BLaER1 treated with 17β-estradiol and CSF1 and Interleukin-3, amounts not matched to agents 10 nM and 100 nM (cell line): ENCODE measurements at regions not wholly inside any gene's neighbourhood (a gene's known extent, or its start where the extent isn't known, plus 50 kb on each side); places are given as distances from the start of the nearest gene placed in this dataset.

ENCODE experiments used
- H3K27ac ChIP-seq, 11 experiments: shearing (Covaris generic); formaldehyde crosslinking; 2 replicates each; pipeline ENCODE4 v1.8.1; 2022
- H3K27me3 ChIP-seq, 11 experiments: shearing (Covaris generic); formaldehyde crosslinking; 2 replicates each; pipeline ENCODE4 v1.8.1; 2022
- H3K36me3 ChIP-seq, 11 experiments: shearing (Covaris generic); formaldehyde crosslinking; 2 replicates each; pipeline ENCODE4 v1.8.1; 2022
- H3K4me1 ChIP-seq, 10 experiments: shearing (Covaris generic); formaldehyde crosslinking; 2 replicates each; pipeline ENCODE4 v1.8.1; 2022
- H3K4me2 ChIP-seq, 11 experiments: shearing (Covaris generic); formaldehyde crosslinking; 2 replicates each; pipeline ENCODE4 v1.8.1; 2022
- H3K4me3 ChIP-seq, 10 experiments: shearing (Covaris generic); formaldehyde crosslinking; 2 replicates each; pipeline ENCODE4 v1.8.1; 2022
- H3K9ac ChIP-seq, 11 experiments: shearing (Covaris generic); formaldehyde crosslinking; 2 replicates each; pipeline ENCODE4 v1.8.1; 2022
- H3K9me3 ChIP-seq, 11 experiments: shearing (Covaris generic); formaldehyde crosslinking; replicated peaks in 1 of 11; 2 replicates each; pipeline ENCODE4 v1.8.1; 2022
- H4K20me1 ChIP-seq, 11 experiments: shearing (Covaris generic); formaldehyde crosslinking; 2 replicates each; pipeline ENCODE4 v1.8.1; 2022
- Cebpa-rat ChIP-seq, 11 experiments: shearing (Covaris generic); IDR thresholded peaks; 2 replicates each; pipeline ENCODE4 v1.8.1; 2022

DNA sequence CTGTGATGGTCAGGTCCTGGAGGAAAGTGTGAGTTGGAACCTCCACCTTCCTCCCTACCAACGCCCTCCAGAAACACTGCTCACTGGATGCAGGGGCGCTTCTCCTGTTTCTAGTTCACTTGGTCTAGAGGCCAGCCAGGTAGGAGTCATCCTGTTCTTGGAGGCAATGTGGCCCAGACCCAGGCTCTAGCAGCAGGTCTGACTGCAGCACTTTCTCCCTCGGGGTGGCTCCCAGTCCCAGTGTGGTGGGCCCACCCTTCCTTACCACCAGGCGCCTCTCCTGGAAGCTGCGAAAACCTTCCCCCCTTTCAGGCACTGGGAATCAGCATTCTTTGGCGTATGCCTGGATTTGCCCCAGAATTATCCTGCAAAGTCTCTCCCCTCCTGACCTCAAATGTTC, 292.8 kb downstream of the SOX11 start:
- no peaks in the 10 kb centered on the region for H3K36me3 ChIP-seq
- H3K27me3 ChIP-seq, result peaks cover 0 to 12% (median 4%) of the 10 kb centered on the region in 11 experiments; a peak in 6 of 22 replicates
- H4K20me1 ChIP-seq, result no peaks in the 10 kb centered on the region; a peak in 1 of 22 replicates
- no peaks in the 10 kb centered on the region for H3K9me3 ChIP-seq
- H3K4me3 ChIP-seq, result no peak overlapping the region
- TF ChIP-seq Cebpa-rat (IDR thresholded peaks at IDR 0.05), result no peak
- no peak overlapping the region for H3K4me2 ChIP-seq
- H3K9ac ChIP-seq, result no peak overlapping the region
- H3K4me1 ChIP-seq, result peaks cover 0 to 18% (median 8%) of the 10 kb centered on the region in 10 experiments; a peak in 10 of 20 replicates
- no peak overlapping the region for H3K27ac ChIP-seq

DNA sequence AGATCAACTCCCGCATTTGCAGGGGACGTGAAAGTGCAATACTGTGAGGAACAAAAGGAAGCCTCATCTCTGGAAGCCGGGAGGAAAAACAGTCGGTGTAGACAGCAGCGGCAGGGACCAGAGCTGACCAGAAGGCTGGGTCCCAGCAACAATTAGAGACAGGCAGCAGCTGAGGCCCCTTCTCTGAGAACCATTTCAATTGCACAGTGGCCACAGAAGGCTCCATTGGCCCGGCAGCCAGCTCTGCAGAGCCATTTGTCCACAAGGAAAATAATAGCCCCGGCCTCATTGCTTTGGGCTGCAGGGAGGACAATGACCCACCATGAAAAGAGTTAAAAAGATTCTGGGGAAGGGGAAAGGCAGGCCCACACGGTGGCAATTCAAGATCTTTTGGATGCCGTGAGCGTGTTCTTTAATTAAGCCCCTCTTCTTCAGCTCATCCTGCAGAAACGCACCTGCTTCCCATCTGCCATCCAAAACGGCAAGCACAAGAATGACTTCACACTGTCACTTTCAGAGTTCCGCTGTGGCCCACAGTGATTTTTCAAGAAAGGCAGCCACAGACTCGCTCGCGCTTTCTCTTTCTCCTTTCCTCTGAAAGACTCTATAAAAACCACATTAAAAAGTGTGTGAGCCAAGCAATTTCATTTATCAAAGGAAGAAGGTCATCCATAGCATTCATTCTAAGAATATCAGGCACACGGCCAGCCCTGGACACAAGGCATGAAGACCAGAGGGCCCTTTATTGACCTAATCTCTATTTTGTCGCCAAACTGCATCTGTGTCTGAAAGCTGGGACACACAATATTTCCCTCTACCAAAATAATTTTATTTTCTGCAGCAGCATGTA, 293.6 kb downstream of the SOX11 start:
- Histone ChIP-seq H3K4me3 (no peak overlapping the region), H3K9ac (no peak overlapping the region), H3K27me3 (peaks cover 0 to 12% (median 4%) of the 10 kb centered on the region in 11 experiments; a peak in 6 of 22 replicates), H4K20me1 (no peaks in the 10 kb centered on the region; a peak in 1 of 22 replicates), H3K36me3 (no peaks in the 10 kb centered on the region), H3K4me2 (no peak overlapping the region), H3K4me1 (peaks cover 0 to 18% (median 8%) of the 10 kb centered on the region in 10 experiments; a peak in 10 of 20 replicates), H3K27ac (no peak overlapping the region), H3K9me3 (no peaks in the 10 kb centered on the region)
- TF ChIP-seq Cebpa-rat (IDR thresholded peaks at IDR 0.05), result no peak

DNA sequence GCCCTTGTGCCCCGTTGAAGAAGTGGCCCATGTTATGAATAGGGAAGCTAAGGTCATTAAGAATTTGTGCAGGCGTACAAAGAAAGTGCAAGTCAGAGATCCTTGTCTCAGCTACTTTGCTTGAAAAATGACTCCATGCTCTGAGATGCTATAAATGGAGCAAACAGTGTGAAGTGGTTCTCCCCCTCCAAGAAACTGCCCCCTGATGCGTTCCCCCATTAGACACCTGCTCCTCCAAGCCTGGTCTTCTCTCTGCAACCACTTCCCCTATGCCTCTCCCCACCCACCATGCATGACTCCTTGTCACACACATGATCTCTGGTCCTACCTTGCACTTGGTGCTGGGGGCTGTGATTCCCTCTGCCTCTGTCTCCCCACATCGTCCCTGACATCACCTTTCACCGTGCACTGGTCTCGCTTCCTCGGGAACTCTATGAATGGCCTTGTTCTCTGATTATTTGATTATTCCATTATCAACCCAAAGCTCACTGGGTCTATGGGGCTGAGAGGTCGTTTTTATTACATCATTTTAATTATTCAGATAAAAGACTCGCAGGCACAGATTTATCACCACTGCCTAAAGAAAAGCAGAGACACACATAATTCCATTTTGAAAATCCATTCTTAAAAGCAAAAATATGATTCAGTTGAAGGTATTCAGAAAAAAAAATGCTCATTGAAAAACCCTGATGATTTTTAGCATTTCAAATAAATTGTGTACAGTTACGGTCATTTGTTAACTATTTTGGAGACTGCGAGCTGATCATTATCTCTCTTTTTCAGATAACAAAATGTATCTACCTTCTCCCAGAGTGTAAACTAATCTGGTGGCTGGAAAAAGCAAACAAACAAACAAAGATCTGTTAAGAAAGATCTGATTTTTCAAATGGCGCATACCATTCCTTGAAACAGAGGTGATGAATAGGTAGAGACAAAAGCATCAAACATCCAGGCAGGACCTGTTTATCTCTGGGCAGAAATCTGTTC, 294.9 kb downstream of the SOX11 start:
- H3K27me3 ChIP-seq, result 0 out of 22 replicates have a peak, but pooled peaks cover 0 to under 1% (median 0%) of the 10 kb centered on the region in 11 experiments
- no peak overlapping the region for H3K27ac ChIP-seq
- no peaks in the 10 kb centered on the region for H3K36me3 ChIP-seq
- no peak overlapping the region for H3K9ac ChIP-seq
- H3K4me2 ChIP-seq, result peak overlapping the region in 5 of 11 experiments; percentile 4 to 38 (median 26); a peak in 7 of 22 replicates
- no peaks in the 10 kb centered on the region for H3K9me3 ChIP-seq
- H4K20me1 ChIP-seq, result no peaks in the 10 kb centered on the region; a peak in 1 of 22 replicates
- H3K4me3 ChIP-seq, result no peak overlapping the region
- H3K4me1 ChIP-seq, result peaks cover 0 to 8% (median 0%) of the 10 kb centered on the region in 10 experiments; a peak in 6 of 20 replicates
- TF ChIP-seq Cebpa-rat (IDR thresholded peaks at IDR 0.05), result no peak

DNA sequence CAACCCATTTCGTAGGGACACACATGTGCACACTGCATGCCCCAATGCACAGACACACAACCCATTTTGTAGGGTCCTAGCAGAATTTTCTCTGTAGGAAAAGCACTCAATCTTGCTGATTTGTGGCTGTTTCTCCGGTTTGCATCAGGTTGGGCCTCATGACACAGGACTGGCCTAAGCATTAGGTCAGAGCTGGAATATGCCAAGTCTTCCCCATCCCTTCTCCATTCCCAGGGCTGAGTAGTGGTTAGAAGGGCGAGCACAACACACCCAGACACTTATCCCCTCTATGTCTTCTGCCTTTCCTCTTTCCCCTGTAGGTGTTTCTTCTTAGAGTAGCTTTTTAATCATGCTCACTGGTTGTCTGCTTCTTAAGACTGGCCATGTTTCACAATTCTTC, 295.9 kb downstream of the SOX11 start:
- no peaks in the 10 kb centered on the region for H3K36me3 ChIP-seq
- TF ChIP-seq Cebpa-rat (IDR thresholded peaks at IDR 0.05), result no peak
- no peak overlapping the region for H3K9ac ChIP-seq
- H3K4me3 ChIP-seq, result no peak overlapping the region
- H3K4me2 ChIP-seq, result no peak overlapping the region
- peaks cover 0 to 8% (median 0%) of the 10 kb centered on the region in 10 experiments; a peak in 6 of 20 replicates for H3K4me1 ChIP-seq
- H3K27me3 ChIP-seq, result no peaks in the 10 kb centered on the region
- no peaks in the 10 kb centered on the region for H3K9me3 ChIP-seq
- H4K20me1 ChIP-seq, result no peaks in the 10 kb centered on the region
- no peak overlapping the region for H3K27ac ChIP-seq

DNA sequence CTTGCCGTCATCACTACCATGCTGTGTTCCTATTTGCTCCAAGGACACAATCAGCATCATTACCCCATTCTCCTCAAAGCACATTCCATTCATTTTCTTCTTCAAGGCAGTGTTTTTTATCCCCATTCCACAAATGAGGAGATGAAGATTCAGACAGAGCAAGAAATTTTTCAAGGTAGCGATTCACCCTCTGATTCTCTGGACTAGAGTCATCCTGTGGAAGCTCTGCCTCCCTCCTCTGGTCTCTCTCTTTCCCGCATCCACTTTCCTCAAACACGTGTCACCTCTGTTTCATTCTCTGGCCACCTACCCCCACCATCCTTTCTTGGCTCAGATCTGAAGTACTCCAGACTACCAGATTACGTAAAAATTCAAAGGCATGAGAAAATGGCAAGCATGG, 297.9 kb downstream of the SOX11 start:
- Histone ChIP-seq H3K9me3 (no peaks in the 10 kb centered on the region), H3K27me3 (no peaks in the 10 kb centered on the region), H3K4me1 (peaks cover 0 to 8% (median 0%) of the 10 kb centered on the region in 10 experiments; a peak in 6 of 20 replicates), H3K9ac (no peak overlapping the region), H3K4me3 (no peak overlapping the region), H3K27ac (no peak overlapping the region), H4K20me1 (no peaks in the 10 kb centered on the region), H3K4me2 (no peak overlapping the region), H3K36me3 (no peaks in the 10 kb centered on the region)
- TF ChIP-seq Cebpa-rat (IDR thresholded peaks at IDR 0.05), result no peak

DNA sequence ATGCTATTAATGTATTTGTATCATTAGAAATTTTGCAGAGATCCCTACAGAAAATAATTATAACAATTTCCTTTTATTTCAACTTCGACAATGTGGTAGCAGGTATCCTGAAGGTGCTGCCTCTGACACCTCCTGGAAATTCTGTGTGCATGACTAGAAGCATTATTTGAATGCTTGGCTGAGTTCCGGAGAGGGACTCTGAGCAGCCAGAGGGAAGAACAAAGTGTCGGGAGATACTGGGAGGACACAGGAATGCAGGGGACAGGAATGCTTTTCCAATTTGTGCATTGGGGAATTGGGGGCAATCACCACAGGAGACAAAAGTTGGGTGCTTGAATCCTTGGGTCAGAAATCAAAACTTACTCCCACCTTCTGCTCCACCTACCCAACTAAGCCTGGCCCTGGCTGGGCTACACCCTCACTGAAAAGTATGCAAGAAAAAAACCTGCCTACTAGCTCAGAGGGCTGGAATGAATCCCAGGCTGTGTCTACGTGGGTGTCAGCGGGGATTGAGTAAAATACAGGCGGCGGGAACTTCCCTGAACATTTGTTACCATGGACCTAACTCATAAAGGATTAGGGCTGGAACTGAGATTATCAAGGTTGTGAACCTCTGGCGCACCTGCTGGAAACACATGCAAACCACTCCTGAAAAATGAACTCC, 299.3 kb downstream of the SOX11 start:
- Histone ChIP-seq H3K4me1 (peaks cover 0 to 6% (median 0%) of the 10 kb centered on the region in 10 experiments; a peak in 6 of 20 replicates), H3K4me3 (no peak overlapping the region), H3K9me3 (no peaks in the 10 kb centered on the region), H4K20me1 (no peaks in the 10 kb centered on the region), H3K9ac (no peak overlapping the region), H3K36me3 (no peaks in the 10 kb centered on the region), H3K27ac (no peak overlapping the region), H3K27me3 (no peaks in the 10 kb centered on the region), H3K4me2 (no peak overlapping the region)
- TF ChIP-seq Cebpa-rat (IDR thresholded peaks at IDR 0.05), result no peak

DNA sequence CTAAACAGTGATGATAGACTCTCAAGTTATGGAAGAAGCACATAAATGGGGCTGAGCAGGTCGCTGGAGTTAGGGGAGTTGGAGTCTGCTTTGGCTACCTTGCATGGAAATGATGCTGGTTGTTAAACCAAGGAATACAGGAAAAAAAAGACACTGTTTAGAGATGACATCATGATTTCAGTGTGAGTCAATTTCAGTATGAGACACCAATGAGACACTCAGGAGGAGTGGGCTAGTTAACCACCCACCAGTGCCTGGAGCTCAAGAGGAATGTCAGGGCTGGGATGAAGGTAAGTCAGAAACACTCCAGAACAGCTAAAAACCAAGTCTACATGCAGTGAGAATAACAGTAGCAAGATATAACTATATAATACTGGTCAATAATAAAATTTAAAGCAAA, 303.6 kb downstream of the SOX11 start:
- H3K9ac ChIP-seq, result no peak overlapping the region
- TF ChIP-seq Cebpa-rat (IDR thresholded peaks at IDR 0.05), result no peak
- H3K36me3 ChIP-seq, result no peaks in the 10 kb centered on the region
- no peaks in the 10 kb centered on the region for H4K20me1 ChIP-seq
- no peak overlapping the region for H3K4me2 ChIP-seq
- no peak overlapping the region for H3K4me3 ChIP-seq
- H3K9me3 ChIP-seq, result no peaks in the 10 kb centered on the region
- H3K4me1 ChIP-seq, result peaks cover 0 to 3% (median under 1%) of the 10 kb centered on the region in 10 experiments; a peak in 6 of 20 replicates
- no peaks in the 10 kb centered on the region for H3K27me3 ChIP-seq
- H3K27ac ChIP-seq, result no peak overlapping the region

DNA sequence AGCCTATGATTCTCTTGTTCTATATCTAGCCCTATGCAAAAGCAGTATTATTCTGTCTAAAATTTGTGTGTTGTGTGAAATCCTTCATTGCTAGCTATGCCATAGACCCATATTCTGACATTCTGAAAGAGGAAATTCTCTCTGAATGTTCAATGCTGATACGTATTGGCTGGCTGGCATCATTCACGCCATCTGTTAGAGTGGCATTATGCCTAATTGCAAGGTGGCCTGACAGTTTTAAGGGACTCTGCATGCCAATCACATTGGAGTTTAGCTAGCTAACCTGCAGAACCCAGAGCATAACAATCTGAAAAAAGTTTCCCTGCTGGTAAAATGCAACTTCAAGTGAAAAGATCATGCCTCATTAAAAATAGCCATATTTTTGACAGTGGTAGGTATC, 316.0 kb downstream of the SOX11 start:
- no peaks in the 10 kb centered on the region for H3K27me3 ChIP-seq
- H3K4me3 ChIP-seq, result no peak overlapping the region
- no peaks in the 10 kb centered on the region for H3K36me3 ChIP-seq
- no peaks in the 10 kb centered on the region for H3K9me3 ChIP-seq
- H3K4me1 ChIP-seq, result no peaks in the 10 kb centered on the region
- no peak overlapping the region for H3K27ac ChIP-seq
- no peak for TF ChIP-seq Cebpa-rat (IDR thresholded peaks at IDR 0.05)
- no peak overlapping the region for H3K9ac ChIP-seq
- H3K4me2 ChIP-seq, result no peak overlapping the region
- no peaks in the 10 kb centered on the region for H4K20me1 ChIP-seq
